SK-MEL-5 (cell line): ENCODE measurements at regions not wholly inside any gene's neighbourhood (a gene's known extent, or its start where the extent isn't known, plus 50 kb on each side); places are given as distances from the start of the nearest gene placed in this dataset.
"Not testable (repeated sequence)": the region's sequence is repeated elsewhere in the genome, so short reads cannot be mapped to it uniquely, and the experiment has no call there.

Experiments
- DNase-seq: peaks from one replicate; pipeline ENCODE4 v3.0.0-alpha.2; 2016; ENCODE audit warnings: low read depth, low spot score
- in situ Hi-C: cut with HindIII; loops from 2 replicates; pipeline ENCODE4 v1.10.0; 2016; ENCODE audit warnings: low sequenced_read_pairs, high pct_unique_total_duplicates, low pct_unique_long_range_greater_than_20kb
- small RNA-seq, 2 experiments: library from RNA; depleted of rRNA; stranded (forward); fragments of <200 nt; gene quantifications; one replicate each; pipeline ENCODE3, GENCODE V24; 2014

DNA sequence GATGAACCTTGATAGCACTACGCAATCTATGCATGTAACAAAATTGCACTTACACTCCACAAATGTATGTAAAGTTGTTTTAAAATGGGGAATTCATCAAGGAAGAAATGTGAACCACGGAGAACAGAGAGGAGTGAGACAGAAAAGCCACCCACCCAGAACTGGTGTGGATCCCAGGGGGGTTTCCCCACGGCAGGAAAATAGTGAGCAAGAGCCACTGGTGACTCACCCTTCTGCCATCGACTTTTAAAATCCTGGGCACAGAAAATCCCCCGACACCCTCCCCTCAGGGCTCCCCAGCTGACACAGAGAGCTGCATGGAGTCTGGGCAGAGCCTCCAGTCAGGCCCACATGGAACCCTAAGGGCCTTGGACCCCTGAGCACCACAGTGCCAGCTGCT, 146.0 kb upstream of the POTED start:
- in situ Hi-C loops, DNase-seq: not testable (repeated sequence)

Small RNA genes in the stretch of these regions (small RNA-seq; reads per million reads assigned to genes)
- gene MIR3156-3: 0 reads per million in 2 experiments
